ENCODE measurements at regions not wholly inside any gene's neighbourhood (a gene's known extent, or its start where the extent isn't known, plus 50 kb on each side); places are given as distances from the start of the nearest gene placed in this dataset.
"Not testable (repeated sequence)": the region's sequence is repeated elsewhere in the genome, so short reads cannot be mapped to it uniquely, and the experiment has no call there.

GRCh38 chr11:91067666-91068065 is 844.8 kb upstream of the CHORDC1 start:
- no peaks in the 10 kb centered on the region for H3K27me3 ChIP-seq (replicated peaks; ENCODE audit: insufficient read depth, low read depth, low read length, poor library complexity)
- no peak overlapping the region for H3K4me3 ChIP-seq (ENCODE audit: low read depth, low read length, poor library complexity, severe bottlenecking)
- intact Hi-C loops (cut with micrococcal nuclease; ENCODE audit: unreplicated experiment), result no loop called here
- no peaks in the 10 kb centered on the region for H3K4me1 ChIP-seq (ENCODE audit: insufficient read depth, low read length, poor library complexity, severe bottlenecking)
- no peak overlapping the region for H3K27ac ChIP-seq (ENCODE audit: low read depth, low read length, poor library complexity, severe bottlenecking)
- no peaks in the 10 kb centered on the region for H3K36me3 ChIP-seq (ENCODE audit: insufficient read depth, low read length, poor library complexity, severe bottlenecking)
- ChIA-PET CTCF (no interaction called here), POLR2A (ENCODE audit: low non-redundant PET) (no interaction called here)
- DNase-seq (ENCODE audit: low spot score), result no peak
- BruUV-seq (replicated peaks), result no TSS peak
- no peaks in the 10 kb centered on the region for H3K9me3 ChIP-seq (ENCODE audit: low read depth, low read length, poor library complexity, severe bottlenecking)
- TF ChIP-seq CTCF (conservative IDR thresholded peaks at IDR 0.05; ENCODE audit: low read depth, low read length) (no peak), EZH2 (IDR thresholded peaks at IDR 0.05; ENCODE audit: borderline replicate concordance, low read depth, low read length, poor library complexity, severe bottlenecking) (no peak)

- TF ChIP-seq EZH2 (IDR thresholded peaks at IDR 0.05; ENCODE audit: borderline replicate concordance, low read depth, low read length, poor library complexity, severe bottlenecking) (no peak), CTCF (conservative IDR thresholded peaks at IDR 0.05; ENCODE audit: low read depth, low read length) (no peak)
- BruUV-seq (replicated peaks), result no TSS peak
- no peak overlapping the region for H3K4me3 ChIP-seq (ENCODE audit: low read depth, low read length, poor library complexity, severe bottlenecking)
- H3K4me1 ChIP-seq (ENCODE audit: insufficient read depth, low read length, poor library complexity, severe bottlenecking), result no peaks in the 10 kb centered on the region
- H3K27me3 ChIP-seq (replicated peaks; ENCODE audit: insufficient read depth, low read depth, low read length, poor library complexity), result no peaks in the 10 kb centered on the region
- H3K27ac ChIP-seq (ENCODE audit: low read depth, low read length, poor library complexity, severe bottlenecking), result no peak overlapping the region
- ChIA-PET CTCF (no interaction called here), POLR2A (ENCODE audit: low non-redundant PET) (no interaction called here)
- no peaks in the 10 kb centered on the region for H3K36me3 ChIP-seq (ENCODE audit: insufficient read depth, low read length, poor library complexity, severe bottlenecking)
- no peak for DNase-seq (ENCODE audit: low spot score)
- intact Hi-C loops (cut with micrococcal nuclease; ENCODE audit: unreplicated experiment), result no loop called here
- H3K9me3 ChIP-seq (ENCODE audit: low read depth, low read length, poor library complexity, severe bottlenecking), result no peaks in the 10 kb centered on the region
These were observed 843.7 kb upstream of the CHORDC1 start for GRCh38 chr11:91066456-91067047.

- CTCF ChIA-PET; POLR2A ChIA-PET (ENCODE audit: low non-redundant PET); DNase-seq (ENCODE audit: low spot score): not testable (repeated sequence)
These were observed 840.5 kb upstream of the CHORDC1 start for GRCh38 chr11:91063399-91063798.

GRCh38 chr11:91047882-91048281 is 825.0 kb upstream of the CHORDC1 start:
- ChIA-PET CTCF (no interaction called here), POLR2A (ENCODE audit: low non-redundant PET) (no interaction called here)
- TF ChIP-seq EZH2 (IDR thresholded peaks at IDR 0.05; ENCODE audit: borderline replicate concordance, low read depth, low read length, poor library complexity, severe bottlenecking), result no peak
- TF ChIP-seq CTCF (conservative IDR thresholded peaks at IDR 0.05; ENCODE audit: low read depth, low read length), result peak; percentile 41; the same call in 1 of the 2 replicates
- Histone ChIP-seq H3K4me3 (ENCODE audit: low read depth, low read length, poor library complexity, severe bottlenecking) (no peak overlapping the region), H3K9me3 (ENCODE audit: low read depth, low read length, poor library complexity, severe bottlenecking) (no peaks in the 10 kb centered on the region), H3K27me3 (replicated peaks; ENCODE audit: insufficient read depth, low read depth, low read length, poor library complexity) (no peaks in the 10 kb centered on the region), H3K36me3 (ENCODE audit: insufficient read depth, low read length, poor library complexity, severe bottlenecking) (no peaks in the 10 kb centered on the region), H3K27ac (ENCODE audit: low read depth, low read length, poor library complexity, severe bottlenecking) (no peak overlapping the region), H3K4me1 (ENCODE audit: insufficient read depth, low read length, poor library complexity, severe bottlenecking) (peaks cover 4% of the 10 kb centered on the region)
- intact Hi-C loops (cut with micrococcal nuclease; ENCODE audit: unreplicated experiment), result loop anchor here (10.0 kb wide), 1 partner anchor 67 kb away; no protein-coding TSS in a partner anchor
- BruUV-seq (replicated peaks), result no TSS peak
- DNase-seq (ENCODE audit: low spot score), result peak; percentile 22

More at GRCh38 chr11:91063399-91063798, 840.5 kb upstream of the CHORDC1 start:
- H3K9me3 ChIP-seq (ENCODE audit: low read depth, low read length, poor library complexity, severe bottlenecking); H3K27me3 ChIP-seq (replicated peaks; ENCODE audit: insufficient read depth, low read depth, low read length, poor library complexity); H3K36me3 ChIP-seq (ENCODE audit: insufficient read depth, low read length, poor library complexity, severe bottlenecking); BruUV-seq (replicated peaks); H3K4me3 ChIP-seq (ENCODE audit: low read depth, low read length, poor library complexity, severe bottlenecking); intact Hi-C loops (cut with micrococcal nuclease; ENCODE audit: unreplicated experiment); H3K27ac ChIP-seq (ENCODE audit: low read depth, low read length, poor library complexity, severe bottlenecking); H3K4me1 ChIP-seq (ENCODE audit: insufficient read depth, low read length, poor library complexity, severe bottlenecking): not testable (repeated sequence)
